Smooth muscle cell of the brain vasculature (primary cell): ENCODE measurements at regions not wholly inside any gene's neighbourhood (a gene's known extent, or its start where the extent isn't known, plus 50 kb on each side); places are given as distances from the start of the nearest gene placed in this dataset.

Source experiments
- DNase-seq: peaks from one replicate; pipeline ENCODE4 v3.0.0-alpha.2; 2012; ENCODE audit warnings: low read depth, low spot score

DNA sequence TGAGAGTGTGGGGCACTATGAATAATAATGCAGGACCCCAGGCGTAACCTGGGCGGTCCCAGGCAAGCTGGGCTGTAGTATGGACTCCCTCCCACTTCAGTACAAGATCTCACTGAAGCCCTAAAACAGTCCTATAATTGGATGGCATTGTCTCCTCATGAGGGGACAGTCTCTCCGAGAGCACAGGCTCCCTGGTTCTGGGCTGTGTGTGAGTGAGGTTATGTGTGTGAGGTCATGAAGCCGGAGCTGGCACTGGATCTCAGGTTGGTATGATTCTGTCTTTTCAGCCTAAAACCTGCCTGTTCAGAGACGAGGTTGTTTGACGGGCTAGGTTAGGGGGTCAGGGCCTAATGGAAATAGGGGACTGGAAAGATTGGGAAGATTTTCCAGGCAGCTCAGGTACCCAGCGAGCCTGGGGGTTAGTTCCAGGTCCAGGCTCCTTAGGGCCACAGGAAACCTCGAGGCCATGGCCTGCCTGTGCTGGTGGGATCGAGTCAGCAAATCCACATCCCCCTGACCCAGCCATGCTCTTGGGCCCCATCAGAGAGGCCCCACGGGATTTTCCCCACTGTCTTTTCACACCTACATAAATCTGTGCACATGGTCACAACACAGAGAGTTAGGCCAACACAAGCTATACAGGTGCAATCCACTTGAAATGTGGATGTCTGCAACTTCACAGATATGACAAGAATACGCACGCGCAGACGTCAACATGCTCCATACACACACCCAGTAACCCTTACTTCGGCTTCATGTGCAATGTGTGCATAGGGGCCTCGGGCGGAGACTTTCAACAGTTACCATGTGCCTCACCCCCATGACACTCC, 94.8 kb downstream of the INHBB start:
- no peak for DNase-seq

DNA sequence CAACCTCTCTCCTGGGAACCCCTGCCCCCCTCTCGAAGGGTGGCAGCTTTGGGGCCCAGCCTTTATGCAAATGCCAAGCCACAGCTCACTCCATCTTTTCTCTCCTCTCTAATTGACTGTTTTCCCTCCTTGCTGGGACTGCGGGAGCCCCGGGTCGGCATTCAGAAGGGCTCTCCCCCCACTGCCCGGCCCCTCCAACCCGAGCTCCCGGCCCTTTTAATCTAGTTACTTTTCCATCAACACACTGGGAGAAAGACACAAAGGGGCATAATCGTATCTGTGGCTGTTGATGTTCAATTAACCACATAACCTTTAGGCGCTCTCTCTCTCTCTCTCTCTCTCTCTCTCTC, 95.4 kb downstream of the INHBB start:
- no peak for DNase-seq

DNA sequence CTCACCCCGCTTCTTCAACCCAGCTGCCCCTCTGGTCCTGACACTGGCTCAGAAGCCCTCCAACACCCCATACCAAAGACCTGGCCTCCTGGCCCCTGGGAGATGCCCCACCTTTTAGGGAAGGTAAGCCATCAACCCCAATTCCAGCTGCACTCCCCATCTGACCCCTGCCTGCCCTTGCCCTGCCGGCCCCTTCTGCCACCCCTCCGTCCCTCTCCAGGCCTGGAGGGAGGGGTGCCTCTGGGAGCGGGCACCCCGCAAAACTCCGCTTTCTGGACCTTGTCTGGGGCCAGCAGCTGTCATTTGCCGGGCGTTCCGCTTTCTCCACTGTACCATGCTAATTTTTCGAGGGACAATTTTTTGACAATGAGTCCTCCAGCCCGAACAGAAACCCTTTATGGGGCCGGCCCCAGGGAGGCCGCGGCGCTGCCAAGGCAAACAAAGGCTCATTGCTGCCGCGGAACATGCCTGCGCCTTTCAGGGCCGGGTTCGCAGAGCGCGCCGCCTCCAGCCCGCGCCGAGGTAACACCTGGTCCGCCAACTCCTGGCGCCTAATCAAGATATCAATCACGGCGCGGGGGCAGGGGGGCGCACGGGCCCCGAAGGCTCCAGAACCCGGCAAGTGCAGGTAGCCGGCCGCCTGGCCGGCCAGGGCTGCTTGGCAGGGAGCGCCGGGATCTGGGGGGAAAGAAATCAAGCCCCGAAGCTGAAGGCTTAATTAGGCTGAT, 96.0 kb downstream of the INHBB start:
- DNase-seq: no peak

DNA sequence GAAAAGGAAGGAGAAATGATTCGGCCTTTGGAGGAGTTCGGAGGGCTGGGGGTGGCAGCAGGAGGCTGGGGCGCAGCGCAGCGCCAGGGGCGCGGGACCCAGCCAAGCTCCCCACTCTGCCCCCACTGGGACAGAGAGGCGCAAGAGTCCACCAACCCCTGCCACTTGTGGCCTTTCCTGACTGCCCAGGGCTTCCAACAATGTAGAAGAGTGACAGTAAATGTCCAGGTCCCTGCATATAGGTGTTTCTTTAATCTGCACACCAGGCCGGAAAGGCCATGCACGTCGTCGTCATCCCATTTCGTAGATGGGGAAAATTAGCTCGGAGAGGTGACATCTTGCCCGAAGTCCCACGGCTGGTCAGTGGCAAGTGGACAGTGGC, 96.6 kb downstream of the INHBB start:
- no peak for DNase-seq

DNA sequence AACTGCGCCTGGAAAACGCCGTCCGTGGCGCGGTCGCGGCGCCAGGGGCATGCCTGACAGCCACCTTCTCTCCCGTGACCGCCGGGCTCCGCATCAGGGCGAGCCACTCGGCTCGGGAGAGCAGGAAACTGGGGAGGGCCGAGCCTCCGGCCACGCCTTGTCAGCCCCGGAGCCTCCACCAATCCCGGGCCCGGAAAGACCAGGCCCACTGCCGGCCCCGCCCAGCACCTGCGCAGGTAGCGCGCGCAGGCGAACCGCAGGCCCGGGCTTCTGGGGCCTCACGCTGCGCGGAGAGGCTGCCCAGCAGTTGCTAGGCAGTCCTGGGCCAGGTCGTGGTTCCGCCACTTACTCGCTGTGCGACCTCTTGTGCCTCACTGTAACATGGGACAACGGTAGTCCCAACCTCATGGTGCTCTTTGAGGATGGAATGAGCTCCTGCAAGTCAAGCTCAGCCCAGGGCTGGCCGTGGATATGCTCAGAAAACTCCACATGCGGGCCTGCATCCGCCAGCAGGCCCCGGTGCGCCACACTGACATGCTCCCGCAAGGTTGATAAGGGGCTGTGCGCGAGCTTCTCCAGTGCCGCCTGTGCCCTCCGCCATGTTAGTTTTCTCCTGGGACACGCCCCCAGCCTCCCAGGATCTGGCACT, 97.1 kb downstream of the INHBB start:
- DNase-seq: no peak

DNA sequence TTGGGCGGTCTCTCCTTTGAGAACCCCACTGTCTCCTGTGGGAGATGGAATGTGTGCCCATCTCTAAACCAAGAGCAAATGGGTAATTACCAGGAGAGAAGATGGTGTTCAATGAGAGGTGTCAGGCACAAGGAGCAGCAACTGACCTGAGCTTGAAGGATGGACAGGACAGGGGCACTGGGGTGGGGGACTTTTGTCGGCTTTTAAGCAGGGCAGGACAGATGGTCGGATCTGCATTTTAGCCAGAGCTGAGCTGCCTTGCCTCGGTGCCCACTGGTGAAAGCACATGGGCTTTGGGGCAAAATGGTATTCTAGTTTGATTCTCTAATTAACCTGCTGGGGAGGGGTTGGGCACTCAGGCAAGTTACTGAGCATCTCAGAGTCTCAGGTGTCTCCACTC, 98.0 kb downstream of the INHBB start:
- no peak for DNase-seq

DNA sequence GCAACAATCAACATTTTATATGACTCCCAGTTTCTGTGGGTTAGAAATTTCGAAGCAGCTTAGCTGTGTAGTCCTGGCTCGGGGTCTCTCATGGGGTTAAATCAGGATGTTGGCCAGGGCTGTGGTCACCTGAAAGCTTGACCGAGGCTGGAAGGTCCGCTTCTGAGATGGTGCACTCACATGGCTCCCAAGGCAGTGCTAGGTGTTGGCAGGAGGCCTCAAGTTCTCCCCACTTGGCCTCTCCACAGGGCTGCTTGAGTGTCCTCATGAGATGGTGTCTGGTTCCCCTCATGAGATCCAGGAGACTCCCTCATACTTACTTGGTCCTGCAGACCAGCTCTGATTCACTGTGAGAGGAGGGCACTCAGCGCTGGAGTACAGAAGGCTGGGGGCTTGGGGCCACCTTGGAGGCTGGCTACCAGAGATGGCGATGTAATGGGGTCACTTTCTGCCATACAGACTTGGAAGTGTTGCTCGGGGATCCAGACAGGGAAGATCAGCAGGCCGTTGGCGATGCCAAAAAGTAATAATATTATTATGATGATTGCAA, 98.8 kb downstream of the INHBB start:
- no peak for DNase-seq

DNA sequence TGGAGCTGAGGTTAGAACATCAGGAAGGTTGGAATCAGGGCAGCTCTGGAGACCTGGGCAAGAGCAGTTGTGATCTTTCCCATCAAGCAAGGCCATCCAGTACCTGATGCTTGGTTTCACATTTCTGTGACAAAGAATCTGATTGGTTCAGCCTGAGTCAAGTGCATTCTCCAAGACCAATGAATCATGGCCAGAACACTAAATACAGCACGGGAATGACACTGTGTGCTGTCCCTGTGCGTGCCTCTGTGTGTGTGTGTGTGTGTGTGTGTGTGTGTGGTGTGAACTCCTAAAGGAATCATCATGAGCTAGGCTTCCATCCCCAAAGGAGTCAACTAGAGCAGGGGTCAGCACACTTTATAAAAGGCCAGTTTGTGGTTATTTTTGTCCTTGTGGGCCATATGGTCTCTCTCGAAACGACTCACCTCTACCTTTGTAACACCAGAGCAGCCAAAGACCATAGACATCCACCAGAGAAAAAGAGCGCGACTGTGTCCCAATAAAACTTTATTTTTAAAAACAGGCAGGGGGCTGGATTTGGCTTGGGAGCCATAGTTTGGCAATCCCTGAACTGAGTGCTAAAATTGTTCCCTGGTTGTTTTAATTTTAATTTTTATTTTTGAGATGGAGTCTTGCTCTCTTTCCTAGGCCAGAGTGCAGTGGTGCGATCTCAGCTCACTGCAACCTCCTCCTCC, 99.7 kb downstream of the INHBB start:
- DNase-seq: no peak

DNA sequence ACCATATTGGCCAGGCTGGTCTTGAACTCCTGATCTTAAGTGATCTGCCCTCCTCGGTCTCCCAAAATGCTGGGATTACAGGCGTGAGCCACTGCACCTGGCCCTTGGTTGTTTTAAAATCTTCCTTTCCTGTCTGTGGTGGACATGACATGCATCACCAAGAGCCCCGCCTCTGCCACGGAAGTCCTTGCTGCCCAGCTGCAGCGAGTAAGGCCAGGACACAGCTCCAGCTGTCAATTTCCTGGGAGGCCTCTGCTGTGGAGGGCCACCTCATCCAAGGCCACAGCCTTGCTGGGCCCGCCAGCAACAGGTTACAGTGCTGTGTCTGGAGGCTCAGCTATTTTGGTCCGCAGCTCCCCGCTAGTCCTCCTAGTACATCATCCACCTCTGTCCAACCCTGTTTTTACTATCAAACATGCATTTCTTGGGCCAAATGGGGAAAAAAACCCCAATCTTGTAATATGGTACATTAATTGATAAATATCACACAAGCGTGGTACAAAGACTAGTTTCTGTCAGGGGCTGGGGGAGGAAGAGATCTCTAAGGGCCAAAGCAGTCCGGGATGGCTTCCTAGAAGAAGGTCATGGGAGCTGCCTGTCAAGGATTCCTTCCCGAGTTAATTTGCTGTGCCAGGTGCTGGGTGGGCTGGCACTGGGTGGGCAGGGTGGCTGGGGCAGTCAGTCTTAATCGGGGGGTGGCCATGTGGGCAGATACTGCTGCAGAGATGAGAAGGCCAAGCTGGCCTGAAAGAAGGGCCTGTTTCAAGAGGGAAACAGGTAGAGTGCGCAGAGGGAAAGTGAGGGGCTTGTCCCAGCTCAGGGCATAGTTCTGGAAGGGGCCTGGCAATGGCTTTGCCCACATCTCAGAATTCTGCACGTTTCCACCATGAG, 100.5 kb downstream of the INHBB start:
- DNase-seq: no peak

DNA sequence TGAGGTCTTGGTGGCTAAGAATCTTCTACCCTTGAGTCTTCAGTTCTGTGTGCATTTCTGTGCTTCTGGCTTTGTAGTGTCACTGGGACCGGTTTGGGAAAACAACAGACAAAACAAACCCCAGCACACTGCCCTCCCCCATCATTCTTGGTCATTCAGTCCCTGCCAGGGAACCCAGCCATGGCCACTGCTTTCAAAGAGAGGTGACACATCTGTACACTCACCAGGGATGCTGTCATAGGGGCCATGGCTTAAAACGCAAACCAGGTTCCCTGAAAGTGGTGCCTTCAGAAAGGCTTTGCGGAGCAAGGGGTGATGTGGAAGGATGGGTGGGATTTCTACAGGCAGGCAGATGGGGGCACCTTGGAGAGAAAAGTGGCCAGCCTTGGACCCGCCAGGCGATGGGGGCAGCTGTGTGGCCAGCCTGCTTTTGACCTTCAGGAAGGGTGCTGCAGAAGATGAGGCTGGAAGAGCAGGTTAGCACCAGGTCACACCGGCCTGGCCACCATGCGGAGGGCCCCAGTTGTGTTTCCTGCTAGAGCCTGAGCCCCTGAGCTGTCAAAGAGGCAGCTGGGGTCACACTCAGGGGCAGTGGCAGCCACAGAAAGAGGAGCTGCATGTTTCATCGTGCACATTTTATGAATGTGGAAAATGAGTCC, 101.3 kb downstream of the INHBB start:
- DNase-seq: no peak

DNA sequence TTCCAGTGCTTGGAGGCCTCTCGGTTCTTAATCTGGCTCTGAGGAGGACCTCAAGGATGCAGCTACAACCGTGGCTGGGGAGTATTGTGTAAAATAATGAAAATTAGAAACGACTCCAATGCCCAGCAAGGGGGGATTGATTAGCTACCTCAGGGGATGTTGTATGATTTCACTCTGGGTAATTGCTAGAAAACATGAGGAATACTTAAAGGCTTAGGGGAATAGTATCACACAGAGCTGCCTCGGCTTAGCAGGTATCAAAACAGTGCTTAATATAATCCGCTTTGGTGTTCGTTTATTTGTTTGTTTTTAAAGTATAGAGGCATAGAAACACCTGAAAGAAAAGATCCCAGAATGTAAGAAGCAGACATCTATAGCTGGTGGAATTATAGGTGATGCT, 102.5 kb downstream of the INHBB start:
- no peak for DNase-seq

DNA sequence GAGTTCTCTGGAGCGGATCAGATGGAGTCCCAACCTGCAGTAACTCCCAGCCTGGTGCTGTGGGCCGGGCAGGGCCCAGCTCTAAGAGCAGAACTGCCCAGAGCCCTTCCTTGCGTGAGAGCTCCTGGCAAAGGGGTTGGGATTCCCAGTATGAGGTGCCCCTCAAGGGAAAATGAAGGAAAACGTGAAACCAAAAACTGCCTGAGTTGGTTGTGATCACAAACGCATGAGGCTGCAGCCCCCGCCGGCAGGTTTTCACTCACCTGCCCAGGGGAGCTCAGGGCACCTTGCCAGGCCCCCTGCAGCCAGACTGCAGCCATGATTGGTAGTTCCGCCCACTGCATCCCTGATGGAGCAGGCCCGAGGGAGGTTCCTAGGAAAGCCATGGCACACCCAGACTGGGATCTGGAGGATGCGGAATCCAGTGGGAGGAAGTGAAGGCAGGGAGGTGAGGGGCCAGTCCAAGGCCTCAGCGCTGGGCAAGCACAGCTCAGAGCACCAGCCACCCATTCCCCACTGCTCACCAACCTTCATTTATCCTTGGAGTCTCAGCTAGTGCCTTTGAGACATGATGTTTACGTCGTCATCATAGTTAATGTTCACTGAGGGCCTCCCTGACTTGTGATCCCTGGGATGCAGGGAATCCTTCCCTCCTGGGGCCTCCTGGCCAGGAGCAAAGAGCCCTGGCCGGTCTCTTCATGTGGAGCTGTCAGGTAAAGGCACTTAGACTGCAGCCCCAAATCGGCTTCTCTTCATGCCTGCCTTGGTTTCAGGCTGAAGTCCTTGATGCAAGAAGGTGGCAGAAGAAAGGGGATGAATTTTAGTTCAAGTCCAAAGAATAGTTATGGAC, 103.2 kb downstream of the INHBB start:
- no peak for DNase-seq

DNA sequence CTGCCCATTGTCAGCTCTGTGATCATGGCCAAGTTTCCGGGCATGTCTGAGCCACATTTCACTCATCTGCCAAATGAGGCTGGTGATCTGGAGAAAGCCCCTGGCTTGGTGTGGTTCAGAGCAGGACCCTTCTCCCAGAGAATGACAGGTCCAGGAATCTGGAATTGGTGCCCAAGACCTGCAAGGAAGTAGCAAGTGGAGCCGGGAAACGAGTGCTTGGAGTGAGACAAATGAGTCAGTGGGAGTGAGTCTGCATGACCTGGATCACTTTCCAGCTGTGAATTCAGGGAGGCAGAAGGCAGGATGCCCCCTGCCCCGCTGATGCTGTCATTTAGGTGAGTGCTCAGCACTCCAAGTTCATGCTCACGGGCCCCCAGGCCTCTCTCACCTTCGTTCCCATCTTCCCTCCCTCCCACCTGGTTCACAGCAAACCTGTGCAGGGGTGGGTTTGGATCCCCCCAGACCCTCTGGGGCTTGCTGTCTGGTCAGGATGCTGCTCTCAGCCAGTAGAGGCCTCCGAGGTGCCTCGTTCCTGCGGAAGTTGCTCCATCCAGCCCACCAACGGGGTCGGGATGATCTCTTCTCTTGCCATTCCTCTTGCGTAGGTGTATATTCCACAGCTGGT, 104.4 kb downstream of the INHBB start:
- no peak for DNase-seq

DNA sequence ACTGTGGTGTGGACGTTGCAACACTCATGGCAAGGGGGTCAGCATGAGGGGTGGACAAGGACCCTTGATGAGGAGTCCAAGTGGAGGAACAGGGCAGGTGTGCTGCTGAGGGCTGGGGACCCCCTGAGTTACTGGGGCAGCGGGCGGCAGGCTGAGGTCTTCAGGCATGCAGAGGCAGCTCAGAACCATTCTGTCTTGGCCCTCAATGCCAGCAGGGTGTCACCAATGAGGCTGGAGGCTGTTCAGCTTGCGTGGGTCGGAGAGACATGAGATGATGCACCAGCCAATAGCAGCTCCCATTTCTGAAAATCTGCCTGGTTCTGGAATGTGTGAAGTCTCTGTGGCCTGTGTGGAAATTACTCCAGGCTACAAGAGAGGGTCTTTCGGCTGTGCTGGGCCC, 105.4 kb downstream of the INHBB start:
- no peak for DNase-seq

DNA sequence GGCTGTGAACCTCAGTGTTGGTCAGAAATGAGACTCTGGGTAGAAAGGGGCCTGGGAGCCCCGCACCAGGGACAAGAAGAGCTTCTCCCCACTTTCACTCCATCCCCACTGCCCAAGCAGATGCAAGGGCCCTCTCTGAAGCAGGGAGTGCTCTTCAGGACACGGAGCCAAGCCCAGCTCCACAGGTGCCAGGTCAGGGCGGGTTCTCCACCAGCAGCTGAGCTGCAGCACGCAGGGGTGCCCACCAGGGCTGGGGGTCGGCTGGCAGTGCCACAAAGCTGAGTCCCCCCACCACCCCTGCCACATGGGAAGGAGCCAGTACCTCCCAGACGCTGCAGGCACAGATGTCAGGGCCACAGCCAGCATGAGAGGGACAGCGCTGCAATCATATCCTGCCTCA, 106.2 kb downstream of the INHBB start:
- DNase-seq: no peak

DNA sequence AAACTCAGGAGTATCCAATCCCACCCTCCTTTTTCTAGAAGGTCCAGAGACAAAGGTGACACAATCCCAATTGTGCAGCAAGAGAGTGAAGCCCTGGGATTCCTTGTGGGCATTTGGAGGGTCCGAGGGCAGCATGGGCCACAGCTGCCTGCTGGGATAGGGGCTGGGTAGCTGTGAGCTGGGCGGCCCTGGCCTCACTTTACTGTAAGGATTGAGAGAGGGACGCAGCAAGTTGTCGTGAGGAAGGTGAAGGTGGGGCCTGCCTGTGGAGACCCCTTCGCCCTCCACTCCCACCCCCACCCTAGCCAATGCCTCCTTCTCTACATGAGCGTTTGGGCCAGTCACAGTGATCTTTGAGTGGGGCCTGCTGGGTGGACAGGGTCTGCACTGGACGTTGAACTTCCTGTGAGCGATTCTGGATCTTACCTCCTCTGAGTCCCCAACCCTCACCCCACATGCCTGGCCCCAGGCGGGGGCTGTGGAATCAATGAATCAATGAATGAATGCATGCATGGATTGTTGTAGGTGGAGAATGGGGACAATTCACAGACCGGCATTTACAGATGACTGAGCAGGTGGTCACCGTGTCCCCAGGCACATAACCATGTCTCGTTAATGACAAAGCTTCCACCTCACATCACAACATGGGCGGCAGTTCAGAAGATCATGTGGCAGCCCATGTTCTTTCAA, 107.2 kb downstream of the INHBB start:
- DNase-seq: no peak

DNA sequence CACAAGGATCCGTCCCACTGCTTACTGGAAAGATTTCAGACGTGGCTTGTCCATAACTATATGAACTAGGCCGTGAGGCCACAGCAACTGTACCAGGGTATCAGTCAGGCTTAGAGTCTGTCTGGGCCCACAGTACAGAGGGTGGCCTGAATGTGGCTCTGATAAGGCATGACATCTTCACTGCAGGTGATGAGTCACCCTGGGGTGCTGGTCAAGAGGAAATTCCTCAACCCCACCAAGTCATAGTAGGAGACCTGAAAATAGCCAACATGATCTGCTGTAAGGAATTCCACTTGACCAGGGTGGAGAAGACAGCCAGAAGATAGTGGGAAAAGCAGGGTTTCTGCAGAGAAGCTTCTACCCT, 107.7 kb downstream of the INHBB start:
- no peak for DNase-seq

DNA sequence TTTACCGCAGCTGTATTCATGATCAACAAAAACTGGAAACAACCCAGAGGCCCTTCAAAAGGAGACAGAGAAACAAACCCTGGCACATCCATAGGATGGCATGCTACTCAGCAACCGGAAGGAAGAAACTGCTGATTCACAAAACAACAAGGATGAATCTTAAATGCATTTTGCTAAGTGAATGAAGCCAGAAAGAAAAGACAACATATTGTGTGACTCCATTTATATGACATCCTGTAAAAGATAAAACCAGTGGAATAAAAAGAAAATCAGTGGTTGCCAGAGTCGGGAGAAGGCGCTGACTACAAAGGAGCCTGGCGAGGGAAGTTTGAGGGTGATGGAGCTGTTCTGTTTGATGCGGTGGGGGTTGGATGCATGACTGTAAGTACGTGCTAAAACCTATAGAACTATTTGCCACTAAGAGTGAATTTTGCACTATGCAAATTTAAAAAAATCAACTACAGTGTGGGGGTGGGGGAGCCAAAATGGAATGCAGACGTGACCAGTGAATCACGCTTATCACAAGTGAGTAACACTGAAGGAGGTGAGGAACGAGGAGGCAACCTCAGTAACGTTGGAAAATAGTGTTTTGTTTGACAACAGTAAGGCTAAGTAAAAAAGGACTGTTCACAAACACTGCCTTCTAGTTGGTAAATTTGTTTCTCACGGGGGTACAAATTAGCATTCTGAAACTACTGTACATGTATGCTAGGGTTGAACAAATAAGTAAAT, 108.9 kb downstream of the INHBB start:
- no peak for DNase-seq
